CD14-positive monocyte (primary cell): ENCODE measurements at regions not wholly inside any gene's neighbourhood (a gene's known extent, or its start where the extent isn't known, plus 50 kb on each side); places are given as distances from the start of the nearest gene placed in this dataset.

ENCODE experiments used
- DNase-seq, 3 donors: peaks; one replicate each; pipeline ENCODE4 v3.0.0-alpha.2; 2011 to 2022
- H2AFZ ChIP-seq: 2 replicates; pipeline ENCODE4 v1.6.0; 2012; ENCODE audit warnings: mild to moderate bottlenecking, low read depth, low read length, inconsistent platforms; ENCODE audit not compliant: insufficient read depth, poor library complexity, severe bottlenecking
- H3K27ac ChIP-seq, 2 donors: 1 replicate in 1 of 2; 2 replicates in 1 of 2; pipeline ENCODE4 v1.5.1; 2012 to 2013; ENCODE audit warnings: low read length in 2 of 2, control low read depth in 1 of 2, inconsistent platforms in 1 of 2, low read depth in 1 of 2, mild to moderate bottlenecking in 1 of 2
- H3K27me3 ChIP-seq, 2 donors: one replicate each; pipeline versions ENCODE4 v1.6.0 to v1.6.1; 2011 to 2013; ENCODE audit warnings: low read length in 2 of 2; ENCODE audit not compliant: control insufficient read depth in 2 of 2, insufficient read depth in 2 of 2
- H3K36me3 ChIP-seq, 2 donors: replicated peaks in 1 of 2; 1 replicate in 1 of 2; 2 replicates in 1 of 2; pipeline versions ENCODE4 v1.5.1 to v1.6.1; 2012 to 2013; ENCODE audit warnings: low read length in 2 of 2, control low read depth in 1 of 2, inconsistent platforms in 1 of 2, mild to moderate bottlenecking in 1 of 2; ENCODE audit not compliant: insufficient read depth in 2 of 2, control insufficient read depth in 1 of 2
- H3K4me1 ChIP-seq, 2 donors: 1 replicate in 1 of 2; 2 replicates in 1 of 2; pipeline versions ENCODE4 v1.5.1 to v1.6.1; 2012 to 2013; ENCODE audit warnings: low read length in 2 of 2, control low read depth in 1 of 2, inconsistent platforms in 1 of 2, mild to moderate bottlenecking in 1 of 2, moderate library complexity in 1 of 2; ENCODE audit not compliant: insufficient read depth in 2 of 2, control insufficient read depth in 1 of 2
- H3K4me2 ChIP-seq: replicated peaks from 2 replicates; pipeline ENCODE3; 2012; ENCODE audit warnings: low read length, moderate library complexity, mild to moderate bottlenecking; ENCODE audit not compliant: poor library complexity, severe bottlenecking; ENCODE audit errors: extremely low read depth
- H3K4me3 ChIP-seq, 3 experiments: fragments of 200-600 bp in 1 of 3; sonication (generic) in 1 of 3; replicated peaks in 1 of 3; 1 replicate in 2 of 3; 2 replicates in 1 of 3; pipeline ENCODE4 v1.5.1; 2011 to 2013; ENCODE audit warnings: low read length in 3 of 3, mild to moderate bottlenecking in 3 of 3, control low read depth in 2 of 3, low read depth in 2 of 3, inconsistent platforms in 1 of 3, moderate library complexity in 1 of 3
- H3K79me2 ChIP-seq: 2 replicates; pipeline ENCODE4 v1.6.0; 2012; ENCODE audit warnings: mild to moderate bottlenecking, control low read depth, inconsistent platforms, low read length, moderate library complexity; ENCODE audit not compliant: insufficient read depth
- H3K9ac ChIP-seq: 2 replicates; pipeline ENCODE4 v1.6.0; 2017; ENCODE audit warnings: low read length, mild to moderate bottlenecking; ENCODE audit not compliant: insufficient read depth, poor library complexity, severe bottlenecking
- H3K9me3 ChIP-seq, 2 donors: replicated peaks in 1 of 2; 1 replicate in 1 of 2; 2 replicates in 1 of 2; pipeline versions ENCODE4 v1.5.1 to v1.6.1; 2012 to 2013; ENCODE audit warnings: low read length in 2 of 2, control low read depth in 1 of 2; ENCODE audit not compliant: control insufficient read depth in 1 of 2, insufficient read depth in 1 of 2
- H4K20me1 ChIP-seq: 2 replicates; pipeline ENCODE4 v1.6.0; 2012; ENCODE audit warnings: mild to moderate bottlenecking, low read length, control low read depth, moderate library complexity; ENCODE audit not compliant: insufficient read depth
- H3K27ac Mint-ChIP-seq, 7 donors: one replicate each; pipeline ENCODE4 v1.8.0; 2020; ENCODE audit warnings: mild to moderate bottlenecking in 7 of 7, mixed read lengths in 7 of 7, moderate library complexity in 6 of 7, inconsistent platforms in 2 of 7
- H3K27me3 Mint-ChIP-seq, 3 donors: one replicate each; pipeline ENCODE4 v1.8.0; 2021 to 2022; ENCODE audit warnings: low read depth in 3 of 3, mild to moderate bottlenecking in 3 of 3, mixed read lengths in 3 of 3, moderate library complexity in 3 of 3, inconsistent platforms in 1 of 3
- H3K36me3 Mint-ChIP-seq, 2 donors: one replicate each; pipeline ENCODE4 v1.8.0; 2020; ENCODE audit warnings: mixed read lengths in 2 of 2, inconsistent platforms in 1 of 2, mild to moderate bottlenecking in 1 of 2
- H3K4me1 Mint-ChIP-seq: one replicate; pipeline ENCODE4 v1.8.0; 2020; ENCODE audit warnings: mild to moderate bottlenecking, mixed read lengths
- H3K4me3 Mint-ChIP-seq, 2 donors: one replicate each; pipeline ENCODE4 v1.8.0; 2020; ENCODE audit warnings: mild to moderate bottlenecking in 2 of 2, mixed read lengths in 2 of 2, moderate library complexity in 1 of 2
- H3K9me3 Mint-ChIP-seq, 7 donors: one replicate each; pipeline ENCODE4 v1.8.0; 2020 to 2022; ENCODE audit warnings: mixed read lengths in 7 of 7, mild to moderate bottlenecking in 6 of 7, moderate library complexity in 6 of 7, inconsistent platforms in 2 of 7
- WGBS: methylation state at CpG from one replicate; pipeline ENCODE4 v1.1.5; 2013; ENCODE audit warnings: missing lambda C conversion rate; ENCODE audit not compliant: insufficient coverage; 5-methylcytosine and 5-hydroxymethylcytosine counted together
- intact Hi-C, 2 donors: fragments of 100-400 bp; cut with micrococcal nuclease; formaldehyde crosslinking; loops; one replicate each; pipeline versions ENCODE4 v1.15.0 to v1.15.1; 2023
- TF ChIP-seq, protein P1 (sequence below): fragments of 200-600 bp; IDR thresholded peaks from one replicate; pipeline ENCODE4 v1.8.0; 2022; ENCODE audit warnings: antibody characterized with exemption, mild to moderate bottlenecking

DNA sequence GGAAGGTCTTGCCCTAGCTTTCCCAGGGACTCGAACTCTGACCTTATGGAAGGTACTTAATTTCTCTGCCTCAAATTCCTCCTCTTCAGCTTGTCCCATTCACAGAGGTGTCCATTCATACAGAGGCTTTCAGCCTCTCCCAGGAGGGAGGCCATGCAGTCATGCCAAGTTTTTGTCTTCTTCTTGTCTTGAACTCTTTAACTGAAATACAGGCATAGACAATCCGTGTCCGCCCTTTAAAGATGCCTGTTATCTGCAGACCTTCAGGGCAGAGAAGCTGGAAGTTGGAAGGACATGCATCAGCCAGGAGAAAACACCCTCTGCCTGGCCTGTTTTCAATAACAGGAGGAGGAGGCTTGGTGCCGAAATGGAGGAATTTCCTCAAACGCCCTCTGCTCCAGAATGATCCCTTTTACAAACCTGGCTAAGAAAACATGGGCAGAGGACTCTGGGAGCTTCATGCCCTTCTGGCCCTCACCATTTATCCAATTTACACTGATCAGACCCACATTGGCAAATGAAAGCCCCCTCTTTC lies 308.3 kb downstream of the MYCN start:
- Histone ChIP-seq H4K20me1 (no peaks in the 10 kb centered on the region), H3K27me3 (no peaks in the 10 kb centered on the region), H3K27ac (no peak overlapping the region), H3K9ac (no peak overlapping the region), H3K9me3 (no peaks in the 10 kb centered on the region), H3K4me2 (no peak overlapping the region), H2AFZ (no peak overlapping the region), H3K36me3 (no peaks in the 10 kb centered on the region), H3K4me1 (no peaks in the 10 kb centered on the region), H3K4me3 (no peak overlapping the region), H3K79me2 (no peaks in the 10 kb centered on the region)
- no peaks in the 10 kb centered on the region for H3K36me3 Mint-ChIP-seq
- peaks cover 0 to 3% (median 1%) of the 10 kb centered on the region in 3 donors for H3K27me3 Mint-ChIP-seq
- no peak overlapping the region for H3K4me3 Mint-ChIP-seq
- no peaks in the 10 kb centered on the region for H3K9me3 Mint-ChIP-seq
- H3K27ac Mint-ChIP-seq: no peak overlapping the region
- intact Hi-C loops: no loop called here
- no CpG with 5 or more reads among the region's 5 CpGs for WGBS
- DNase-seq: no peak
- TF ChIP-seq, protein P1, sequence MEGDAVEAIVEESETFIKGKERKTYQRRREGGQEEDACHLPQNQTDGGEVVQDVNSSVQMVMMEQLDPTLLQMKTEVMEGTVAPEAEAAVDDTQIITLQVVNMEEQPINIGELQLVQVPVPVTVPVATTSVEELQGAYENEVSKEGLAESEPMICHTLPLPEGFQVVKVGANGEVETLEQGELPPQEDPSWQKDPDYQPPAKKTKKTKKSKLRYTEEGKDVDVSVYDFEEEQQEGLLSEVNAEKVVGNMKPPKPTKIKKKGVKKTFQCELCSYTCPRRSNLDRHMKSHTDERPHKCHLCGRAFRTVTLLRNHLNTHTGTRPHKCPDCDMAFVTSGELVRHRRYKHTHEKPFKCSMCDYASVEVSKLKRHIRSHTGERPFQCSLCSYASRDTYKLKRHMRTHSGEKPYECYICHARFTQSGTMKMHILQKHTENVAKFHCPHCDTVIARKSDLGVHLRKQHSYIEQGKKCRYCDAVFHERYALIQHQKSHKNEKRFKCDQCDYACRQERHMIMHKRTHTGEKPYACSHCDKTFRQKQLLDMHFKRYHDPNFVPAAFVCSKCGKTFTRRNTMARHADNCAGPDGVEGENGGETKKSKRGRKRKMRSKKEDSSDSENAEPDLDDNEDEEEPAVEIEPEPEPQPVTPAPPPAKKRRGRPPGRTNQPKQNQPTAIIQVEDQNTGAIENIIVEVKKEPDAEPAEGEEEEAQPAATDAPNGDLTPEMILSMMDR: no peak
- no peaks in the 10 kb centered on the region for H3K4me1 Mint-ChIP-seq

DNA sequence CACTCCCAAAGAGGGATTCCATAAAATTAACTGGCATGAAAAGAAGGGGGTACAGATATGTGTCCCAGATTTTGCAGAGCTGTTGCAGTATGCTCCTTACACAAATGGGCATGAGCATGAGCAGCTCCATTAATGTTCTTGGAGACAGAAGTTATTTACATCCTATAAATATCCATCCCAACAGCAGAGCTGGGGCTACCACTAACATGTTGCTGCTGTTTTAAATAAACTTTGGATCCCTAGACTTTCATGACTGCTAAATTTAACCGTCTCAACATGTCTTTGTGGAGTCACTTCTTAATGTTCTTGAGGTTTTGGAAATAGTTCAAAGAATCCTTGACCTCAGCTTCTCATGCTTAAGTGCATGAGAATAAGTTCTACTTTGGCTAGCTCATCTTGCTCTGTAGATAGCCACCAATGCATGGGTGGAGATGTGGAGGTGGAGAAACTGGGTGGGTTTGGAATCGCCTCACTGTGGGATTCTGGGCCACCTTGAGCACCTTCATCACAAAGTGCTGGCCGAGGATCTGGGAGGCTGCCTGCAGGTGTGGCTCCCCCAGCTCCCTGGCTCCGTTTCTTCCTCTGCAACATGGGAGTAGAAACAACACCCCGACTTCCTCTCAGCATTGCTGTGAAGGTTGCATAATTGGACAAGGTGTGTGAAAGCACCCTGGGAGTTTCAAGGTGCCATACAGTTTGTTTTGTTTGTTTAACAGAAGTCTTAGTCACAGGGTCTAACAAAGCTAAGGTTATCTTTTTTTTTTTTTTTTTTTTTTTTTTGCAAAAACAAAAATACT lies 307.2 kb downstream of the MYCN start:
- Histone ChIP-seq H2AFZ (no peak overlapping the region), H3K36me3 (no peaks in the 10 kb centered on the region), H3K27me3 (no peaks in the 10 kb centered on the region), H3K9ac (no peak overlapping the region), H4K20me1 (no peaks in the 10 kb centered on the region), H3K4me3 (no peak overlapping the region), H3K9me3 (no peaks in the 10 kb centered on the region), H3K27ac (no peak overlapping the region), H3K4me2 (no peak overlapping the region), H3K79me2 (no peaks in the 10 kb centered on the region), H3K4me1 (no peaks in the 10 kb centered on the region)
- 64% methylated on average over 4 of the region's 5 CpGs for WGBS
- no peaks in the 10 kb centered on the region for H3K36me3 Mint-ChIP-seq
- no peak overlapping the region for H3K27ac Mint-ChIP-seq
- TF ChIP-seq, protein P1: no peak
- intact Hi-C loops: no loop called here
- no peak overlapping the region for H3K4me3 Mint-ChIP-seq
- no peak for DNase-seq
- peaks cover 0 to 5% (median 3%) of the 10 kb centered on the region in 3 donors for H3K27me3 Mint-ChIP-seq
- no peaks in the 10 kb centered on the region for H3K4me1 Mint-ChIP-seq
- no peaks in the 10 kb centered on the region for H3K9me3 Mint-ChIP-seq
